GM12878 (cell line): ENCODE measurements at regions not wholly inside any gene's neighbourhood (a gene's known extent, or its start where the extent isn't known, plus 50 kb on each side); places are given as distances from the start of the nearest gene placed in this dataset.

Source experiments
- ATAC-seq: fragments of 200-7000 bp; cut with Tn5 transposase; 3 replicates; pipeline ENCODE4 v1.9.1; 2020; ENCODE audit warnings: mild to moderate bottlenecking, moderate library complexity
- BruUV-seq: library from RNA; stranded (reverse); fragments of 400-500 nt; replicated peaks from 2 replicates; lab custom pipeline; 2021; lab: Mats Ljungman, UMichigan
- CTCF ChIA-PET: fragments of 300-600 bp; sonication (Branson Sonifier 250); formaldehyde crosslinking; extraction: SDS; loops from one replicate; lab custom pipeline; 2021; ENCODE audit warnings: inconsistent platforms; lab: Yijun Ruan, JAX
- POLR2A ChIA-PET: fragments of 350-600 bp; formaldehyde crosslinking; extraction: SDS; loops from one replicate; lab custom pipeline; 2021; ENCODE audit warnings: inconsistent platforms; lab: Charles Lee
- RAD21 ChIA-PET: fragments of 300-600 bp; sonication (Branson Sonifier 250); formaldehyde crosslinking; loops from one replicate; lab custom pipeline; 2023; ENCODE audit warnings: antibody characterized with exemption; ENCODE audit not compliant: unreplicated experiment; lab: Charles Lee
- SMC1A ChIA-PET: fragments of 300-600 bp; sonication (Branson Sonifier 250); formaldehyde crosslinking; loops from one replicate; lab custom pipeline; 2023; ENCODE audit not compliant: unreplicated experiment, uncharacterized antibody; lab: Charles Lee
- DNase-seq: peaks from one replicate; pipeline ENCODE4 v3.0.0-alpha.2; 2011; ENCODE audit warnings: low read depth, low spot score
- FAIRE-seq: peaks from 3 replicates; lab custom pipeline; 2011; peaks lifted over from hg19 to GRCh38; lab: Jason Lieb, UNC
- H2AFZ ChIP-seq: 2 replicates; pipeline ENCODE4 v1.6.0; 2011; ENCODE audit warnings: low read depth, low read length, control low read depth; ENCODE audit not compliant: control insufficient read depth
- H3K27ac ChIP-seq: 2 replicates; pipeline ENCODE4 v1.5.1; 2011; ENCODE audit warnings: control low read depth; ENCODE audit not compliant: control insufficient read depth, insufficient read depth
- H3K27me3 ChIP-seq, 2 experiments: replicated peaks in 1 of 2; 2 replicates each; pipeline versions ENCODE4 v1.6.0 to v1.6.1; 2011; ENCODE audit warnings: low read length in 1 of 2; ENCODE audit not compliant: control insufficient read depth in 2 of 2, insufficient read depth in 2 of 2
- H3K36me3 ChIP-seq, 2 experiments: 2 replicates each; pipeline ENCODE4 v1.5.1; 2011; ENCODE audit warnings: low read length in 1 of 2; ENCODE audit not compliant: control insufficient read depth in 2 of 2, insufficient read depth in 2 of 2
- H3K4me1 ChIP-seq: 2 replicates; pipeline ENCODE4 v1.6.1; 2011; ENCODE audit warnings: mild to moderate bottlenecking, low read length, moderate library complexity, mixed read lengths; ENCODE audit not compliant: control insufficient read depth, insufficient read depth
- H3K4me2 ChIP-seq: 2 replicates; pipeline ENCODE4 v1.6.0; 2011; ENCODE audit warnings: control low read depth; ENCODE audit not compliant: control insufficient read depth, insufficient read depth
- H3K4me3 ChIP-seq: fragments of 200-600 bp; sonication (generic); 2 replicates; pipeline ENCODE4 v1.5.1; 2016
- H3K79me2 ChIP-seq: 2 replicates; pipeline ENCODE4 v1.6.0; 2011; ENCODE audit warnings: low read length; ENCODE audit not compliant: control insufficient read depth, insufficient read depth
- H3K9ac ChIP-seq: 2 replicates; pipeline ENCODE4 v1.8.0; 2011; ENCODE audit warnings: low read length, control low read depth, mixed read lengths; ENCODE audit not compliant: control insufficient read depth, insufficient read depth
- H3K9me3 ChIP-seq: replicated peaks from 3 replicates; pipeline ENCODE4 v1.5.1; 2011; ENCODE audit warnings: mild to moderate bottlenecking, low read length; ENCODE audit not compliant: control insufficient read depth, insufficient read depth
- H4K20me1 ChIP-seq: 2 replicates; pipeline ENCODE4 v1.6.0; 2011; ENCODE audit not compliant: control insufficient read depth, insufficient read depth
- CEBPZ ChIP-seq: fragments of 150-350 bp; IDR thresholded peaks from 2 replicates; pipeline ENCODE4 v1.6.1; 2016; ENCODE audit warnings: low read depth, low read length
- ELK1 ChIP-seq: IDR thresholded peaks from 2 replicates; pipeline ENCODE4 v1.6.1; 2012; ENCODE audit warnings: low read depth, low read length, improper control_type of control experiment
- IRF3 ChIP-seq: fragments of 450-650 bp; IDR thresholded peaks from 2 replicates; pipeline ENCODE4 v1.6.1; 2014; ENCODE audit warnings: mild to moderate bottlenecking
- NFYA ChIP-seq: IDR thresholded peaks from 2 replicates; pipeline ENCODE4 v1.6.1; 2011; ENCODE audit warnings: low read depth, mild to moderate bottlenecking, low read length, improper control_type of control experiment, borderline replicate concordance
- PRDM15 ChIP-seq: fragments of 450-650 bp; formaldehyde crosslinking; IDR thresholded peaks from 2 replicates; pipeline ENCODE4 v1.4.0; 2020; ENCODE audit warnings: mild to moderate bottlenecking, moderate library complexity
- SREBF2 ChIP-seq: IDR thresholded peaks from 2 replicates; pipeline ENCODE4 v1.6.1; 2012; ENCODE audit warnings: mild to moderate bottlenecking, low read length
- ZBTB4 ChIP-seq: fragments of 450-650 bp; formaldehyde crosslinking; IDR thresholded peaks from 2 replicates; pipeline ENCODE4 v1.4.0; 2022; ENCODE audit warnings: mild to moderate bottlenecking, moderate library complexity
- WGBS: methylation state at CpG from one replicate; pipeline ENCODE4 v1.1.6; 2016; ENCODE audit warnings: low lambda C conversion rate; ENCODE audit not compliant: insufficient replicate concordance, insufficient coverage; ENCODE audit errors: missing lambda C conversion rate; 5-methylcytosine and 5-hydroxymethylcytosine counted together
- in situ Hi-C: fragments of 300-500 bp; cut with MboI; formaldehyde crosslinking; loops from 9 replicates; pipeline ENCODE4 v1.14.3; 2018; ENCODE audit warnings: mixed read lengths
- intact Hi-C: fragments of 100-400 bp; cut with micrococcal nuclease; formaldehyde crosslinking; loops from one replicate; pipeline ENCODE4 v1.14.2; 2022; ENCODE audit not compliant: unreplicated experiment

- Histone ChIP-seq H3K4me1 (no peaks in the 10 kb centered on the region), H3K79me2 (no peaks in the 10 kb centered on the region), H3K9me3 (no peaks in the 10 kb centered on the region), H3K27ac (no peak overlapping the region), H3K36me3 (no peaks in the 10 kb centered on the region), H2AFZ (no peak overlapping the region), H4K20me1 (no peaks in the 10 kb centered on the region), H3K27me3 (no peaks in the 10 kb centered on the region; a peak in 1 of 4 replicates), H3K4me3 (no peak overlapping the region), H3K4me2 (no peak overlapping the region), H3K9ac (no peak overlapping the region)
- no TSS peak for BruUV-seq
- CTCF ChIA-PET, result no interaction called here
- DNase-seq (no peak), FAIRE-seq (no peak), ATAC-seq (no peak)
- POLR2A ChIA-PET, result no interaction called here
- in situ Hi-C loops, result no loop called here
- SMC1A ChIA-PET, result interaction anchor here (1.6 kb wide), 1 partner anchor 21 kb away, joined by 3 read pairs; no protein-coding TSS in a partner anchor
- intact Hi-C loops, result no loop called here
- WGBS, result 12% methylated on average over 13 of the region's 13 CpGs
- RAD21 ChIA-PET, result no interaction called here
- TF ChIP-seq ELK1 (no peak), SREBF2 (no peak), ZBTB4 (CRISPR knock-in tag) (no peak), CEBPZ (no peak), IRF3 (no peak), PRDM15 (CRISPR knock-in tag) (no peak), NFYA (no peak)
Measured at GRCh38 chr12:3421191-3421978, 69.6 kb upstream of the PRMT8 start.
